Osteoblast (primary cell): ENCODE measurements at regions not wholly inside any gene's neighbourhood (a gene's known extent, or its start where the extent isn't known, plus 50 kb on each side); places are given as distances from the start of the nearest gene placed in this dataset.

ENCODE experiments used
- DNase-seq: peaks from one replicate; pipeline ENCODE4 v3.0.0; 2011; ENCODE audit warnings: low spot score, mixed read lengths; ENCODE audit not compliant: insufficient read length; ENCODE audit errors: missing footprints
- H2AFZ ChIP-seq: 2 replicates; pipeline ENCODE4 v1.6.0; 2011; ENCODE audit warnings: mild to moderate bottlenecking, low read length
- H3K27ac ChIP-seq: 2 replicates; pipeline ENCODE4 v1.5.1; 2011; ENCODE audit warnings: mild to moderate bottlenecking, low read depth, low read length, moderate library complexity
- H3K27me3 ChIP-seq: 2 replicates; pipeline ENCODE4 v1.6.0; 2012; ENCODE audit warnings: mild to moderate bottlenecking, control low read depth, inconsistent platforms, low read length, moderate library complexity; ENCODE audit not compliant: insufficient read depth
- H3K36me3 ChIP-seq: 2 replicates; pipeline ENCODE4 v1.5.1; 2011; ENCODE audit warnings: mild to moderate bottlenecking, low read length, control low read depth, moderate library complexity; ENCODE audit not compliant: insufficient read depth
- H3K4me1 ChIP-seq: 2 replicates; pipeline ENCODE4 v1.5.1; 2011; ENCODE audit warnings: mild to moderate bottlenecking, low read length, control low read depth, moderate library complexity; ENCODE audit not compliant: insufficient read depth
- H3K4me2 ChIP-seq: 2 replicates; pipeline ENCODE4 v1.6.0; 2011; ENCODE audit warnings: mild to moderate bottlenecking, low read length; ENCODE audit not compliant: insufficient read depth
- H3K4me3 ChIP-seq: fragments of 200-600 bp; sonication (generic); 3 replicates; pipeline ENCODE4 v1.5.1; 2012; ENCODE audit warnings: mild to moderate bottlenecking, low read length, inconsistent platforms; ENCODE audit not compliant: insufficient read depth
- H3K79me2 ChIP-seq: 2 replicates; pipeline ENCODE4 v1.6.0; 2012; ENCODE audit warnings: mild to moderate bottlenecking, low read length, control low read depth, inconsistent platforms; ENCODE audit not compliant: insufficient read depth
- H3K9me3 ChIP-seq: 2 replicates; pipeline ENCODE4 v1.5.1; 2011; ENCODE audit warnings: low read depth, low read length, control low read depth
- H4K20me1 ChIP-seq: 2 replicates; pipeline ENCODE4 v1.6.0; 2012; ENCODE audit warnings: mild to moderate bottlenecking, low read length, control low read depth; ENCODE audit not compliant: insufficient read depth
- TF ChIP-seq, protein P1 (sequence below): IDR thresholded peaks from 2 replicates; pipeline ENCODE4 v1.5.1; 2011; ENCODE audit warnings: mild to moderate bottlenecking, low read depth, low read length, moderate library complexity; ENCODE audit errors: extremely low read depth

- H3K36me3 ChIP-seq = no peaks in the 10 kb centered on the region
- DNase-seq = peak; percentile 4
- TF ChIP-seq, protein P1, sequence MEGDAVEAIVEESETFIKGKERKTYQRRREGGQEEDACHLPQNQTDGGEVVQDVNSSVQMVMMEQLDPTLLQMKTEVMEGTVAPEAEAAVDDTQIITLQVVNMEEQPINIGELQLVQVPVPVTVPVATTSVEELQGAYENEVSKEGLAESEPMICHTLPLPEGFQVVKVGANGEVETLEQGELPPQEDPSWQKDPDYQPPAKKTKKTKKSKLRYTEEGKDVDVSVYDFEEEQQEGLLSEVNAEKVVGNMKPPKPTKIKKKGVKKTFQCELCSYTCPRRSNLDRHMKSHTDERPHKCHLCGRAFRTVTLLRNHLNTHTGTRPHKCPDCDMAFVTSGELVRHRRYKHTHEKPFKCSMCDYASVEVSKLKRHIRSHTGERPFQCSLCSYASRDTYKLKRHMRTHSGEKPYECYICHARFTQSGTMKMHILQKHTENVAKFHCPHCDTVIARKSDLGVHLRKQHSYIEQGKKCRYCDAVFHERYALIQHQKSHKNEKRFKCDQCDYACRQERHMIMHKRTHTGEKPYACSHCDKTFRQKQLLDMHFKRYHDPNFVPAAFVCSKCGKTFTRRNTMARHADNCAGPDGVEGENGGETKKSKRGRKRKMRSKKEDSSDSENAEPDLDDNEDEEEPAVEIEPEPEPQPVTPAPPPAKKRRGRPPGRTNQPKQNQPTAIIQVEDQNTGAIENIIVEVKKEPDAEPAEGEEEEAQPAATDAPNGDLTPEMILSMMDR = no peak
- H2AFZ ChIP-seq = no peak overlapping the region
- no peaks in the 10 kb centered on the region for H3K27me3 ChIP-seq
- H4K20me1 ChIP-seq = no peaks in the 10 kb centered on the region
- H3K27ac ChIP-seq = no peak overlapping the region
- H3K4me2 ChIP-seq = no peak overlapping the region
- no peaks in the 10 kb centered on the region for H3K9me3 ChIP-seq
- H3K79me2 ChIP-seq = no peaks in the 10 kb centered on the region
- H3K4me1 ChIP-seq = no peaks in the 10 kb centered on the region
- no peak overlapping the region for H3K4me3 ChIP-seq
Observed at GRCh38 chr13:111901267-111901915, 165.6 kb upstream of the SOX1 start.

DNA sequence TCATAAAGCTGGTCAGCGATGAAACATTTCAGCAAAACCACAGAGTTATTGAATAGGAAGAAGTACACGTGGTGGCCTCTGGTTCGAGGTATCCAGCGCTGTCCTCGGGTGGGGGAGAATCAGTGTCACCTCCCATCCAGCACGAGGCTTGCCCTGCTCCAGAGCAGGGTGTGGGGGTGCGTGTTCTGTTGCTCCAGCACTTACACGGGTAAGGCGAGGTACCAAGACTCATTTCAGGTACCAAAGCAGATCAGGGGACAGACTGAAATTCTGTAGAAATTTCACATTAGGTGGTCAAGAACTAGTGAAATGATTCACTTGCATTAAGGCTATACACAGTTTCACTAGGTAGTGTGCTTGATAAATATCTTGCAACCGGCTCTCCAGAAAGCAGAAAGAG is 164.2 kb upstream of the SOX1 start:
- no peaks in the 10 kb centered on the region for H3K79me2 ChIP-seq
- TF ChIP-seq, protein P1 = no peak
- H3K4me3 ChIP-seq = no peak overlapping the region
- no peaks in the 10 kb centered on the region for H3K9me3 ChIP-seq
- H3K27ac ChIP-seq = no peak overlapping the region
- H3K4me1 ChIP-seq = no peaks in the 10 kb centered on the region
- no peaks in the 10 kb centered on the region for H3K36me3 ChIP-seq
- H3K4me2 ChIP-seq = no peak overlapping the region
- DNase-seq = no peak
- H3K27me3 ChIP-seq = no peaks in the 10 kb centered on the region
- H4K20me1 ChIP-seq = no peaks in the 10 kb centered on the region
- H2AFZ ChIP-seq = no peak overlapping the region

DNA sequence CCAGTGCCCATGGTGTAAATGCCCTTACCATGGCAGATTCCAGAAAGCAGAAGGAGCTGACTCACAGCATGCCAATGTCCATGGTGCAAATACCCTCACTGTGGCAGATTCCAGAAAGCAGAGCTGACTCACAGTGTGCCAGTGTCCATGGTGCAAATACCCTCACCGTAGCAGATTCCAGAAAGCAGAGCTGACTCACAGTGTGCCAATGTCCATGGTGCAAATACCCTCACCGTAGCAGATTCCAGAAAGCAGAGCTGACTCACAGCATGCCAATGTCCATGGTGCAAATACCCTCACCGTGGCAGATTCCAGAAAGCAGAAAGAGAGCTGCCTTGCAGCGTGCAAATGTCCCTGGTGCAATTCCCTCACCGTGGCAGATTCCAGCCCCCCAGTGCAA is 163.8 kb upstream of the SOX1 start:
- Histone ChIP-seq H4K20me1 (no peaks in the 10 kb centered on the region), H3K27me3 (no peaks in the 10 kb centered on the region), H2AFZ (no peak overlapping the region), H3K4me1 (no peaks in the 10 kb centered on the region), H3K79me2 (no peaks in the 10 kb centered on the region), H3K9me3 (no peaks in the 10 kb centered on the region), H3K36me3 (no peaks in the 10 kb centered on the region), H3K27ac (no peak overlapping the region), H3K4me3 (no peak overlapping the region), H3K4me2 (no peak overlapping the region)
- TF ChIP-seq, protein P1 = no peak
- no peak for DNase-seq

GRCh38 chr13:111904166-111904565 is 162.8 kb upstream of the SOX1 start:
- Histone ChIP-seq H2AFZ (no peak overlapping the region), H3K4me2 (no peak overlapping the region), H3K36me3 (no peaks in the 10 kb centered on the region), H3K27ac (no peak overlapping the region), H3K79me2 (no peaks in the 10 kb centered on the region), H3K4me1 (no peaks in the 10 kb centered on the region), H4K20me1 (no peaks in the 10 kb centered on the region), H3K9me3 (no peaks in the 10 kb centered on the region), H3K4me3 (no peak overlapping the region), H3K27me3 (no peaks in the 10 kb centered on the region)
- no peak for DNase-seq
- TF ChIP-seq, protein P1 = no peak
